IMR-90 (cell line): ENCODE measurements at regions not wholly inside any gene's neighbourhood (a gene's known extent, or its start where the extent isn't known, plus 50 kb on each side); places are given as distances from the start of the nearest gene placed in this dataset.

Experiments used
- ATAC-seq: fragments of 200-7000 bp; cut with Tn5 transposase; 2 replicates; pipeline ENCODE4 v1.9.1; 2020; ENCODE audit warnings: low read depth, mild to moderate bottlenecking, moderate library complexity
- BruUV-seq: library from RNA; stranded (reverse); fragments of 400-500 nt; replicated peaks from 2 replicates; lab custom pipeline; 2021; lab: Mats Ljungman, UMichigan
- CTCF ChIA-PET: fragments of 300-600 bp; formaldehyde crosslinking; extraction: SDS; loops from one replicate; lab custom pipeline; 2021; ENCODE audit warnings: antibody characterized with exemption; lab: Yijun Ruan, JAX
- POLR2A ChIA-PET: fragments of 300-600 bp; sonication (Branson Sonifier 250); formaldehyde crosslinking; loops from one replicate; lab custom pipeline; 2022; ENCODE audit warnings: antibody characterized with exemption; ENCODE audit not compliant: unreplicated experiment; lab: Charles Lee
- DNase-seq: peaks from one replicate; pipeline ENCODE4 v3.0.0; 2013
- H2AFZ ChIP-seq: replicated peaks from 2 replicates; pipeline ENCODE3; 2013; ENCODE audit warnings: low read length, mild to moderate bottlenecking; ENCODE audit not compliant: poor library complexity
- H2AK5ac ChIP-seq: 2 replicates; pipeline ENCODE4 v1.6.1; 2013; ENCODE audit warnings: low read depth, low read length, inconsistent platforms
- H2AK9ac ChIP-seq: replicated peaks from 2 replicates; pipeline ENCODE3; 2013; ENCODE audit warnings: mild to moderate bottlenecking, low read depth, low read length, moderate library complexity; ENCODE audit not compliant: poor library complexity
- H2BK120ac ChIP-seq: 2 replicates; pipeline ENCODE4 v1.6.1; 2013; ENCODE audit warnings: low read depth, low read length, inconsistent platforms
- H2BK15ac ChIP-seq: 3 replicates; pipeline ENCODE4 v1.6.1; 2013; ENCODE audit warnings: low read depth, low read length, inconsistent platforms
- H2BK20ac ChIP-seq: 2 replicates; pipeline ENCODE4 v1.6.1; 2013; ENCODE audit warnings: low read depth, mild to moderate bottlenecking, inconsistent platforms, low read length, moderate library complexity
- H2BK5ac ChIP-seq: 2 replicates; pipeline ENCODE4 v1.6.1; 2013; ENCODE audit warnings: mild to moderate bottlenecking, low read depth, low read length, inconsistent platforms; ENCODE audit not compliant: poor library complexity, severe bottlenecking
- H3K14ac ChIP-seq: replicated peaks from 2 replicates; pipeline ENCODE4 v1.6.1; 2013; ENCODE audit warnings: low read depth, low read length, inconsistent platforms
- H3K18ac ChIP-seq: 2 replicates; pipeline ENCODE4 v1.6.1; 2013; ENCODE audit warnings: low read depth, low read length, control low read depth
- H3K23ac ChIP-seq: 2 replicates; pipeline ENCODE4 v1.6.1; 2013; ENCODE audit warnings: low read depth, low read length, inconsistent platforms
- H3K27ac ChIP-seq: 2 replicates; pipeline ENCODE4 v1.5.1; 2013; ENCODE audit warnings: mild to moderate bottlenecking, control low read depth, low read length; ENCODE audit not compliant: insufficient read depth
- H3K27me3 ChIP-seq: 2 replicates; pipeline ENCODE4 v1.6.1; 2013; ENCODE audit warnings: low read length; ENCODE audit not compliant: control insufficient read depth, insufficient read depth
- H3K36me3 ChIP-seq: 2 replicates; pipeline ENCODE4 v1.6.1; 2013; ENCODE audit warnings: low read length, mixed read lengths; ENCODE audit not compliant: control insufficient read depth, insufficient read depth
- H3K4ac ChIP-seq: 2 replicates; pipeline ENCODE4 v1.6.1; 2013; ENCODE audit warnings: low read depth, low read length, inconsistent platforms
- H3K4me1 ChIP-seq: 2 replicates; pipeline ENCODE4 v1.6.1; 2013; ENCODE audit warnings: low read length, mixed read lengths; ENCODE audit not compliant: control insufficient read depth, insufficient read depth
- H3K4me2 ChIP-seq: 2 replicates; pipeline ENCODE4 v1.6.1; 2013; ENCODE audit warnings: low read depth, mild to moderate bottlenecking, control low read depth, low read length, moderate library complexity
- H3K4me3 ChIP-seq: 2 replicates; pipeline ENCODE4 v1.5.1; 2013; ENCODE audit warnings: low read depth, mild to moderate bottlenecking, control low read depth, low read length, moderate library complexity; ENCODE audit not compliant: insufficient read depth
- H3K56ac ChIP-seq: 2 replicates; pipeline ENCODE4 v1.6.1; 2013; ENCODE audit warnings: low read length, inconsistent platforms; ENCODE audit not compliant: insufficient read depth; ENCODE audit errors: extremely low read depth
- H3K79me1 ChIP-seq, 2 experiments: 2 replicates each; pipeline ENCODE4 v1.6.1; 2013; ENCODE audit warnings: low read length in 2 of 2, inconsistent platforms in 1 of 2, low read depth in 1 of 2
- H3K9ac ChIP-seq: 2 replicates; pipeline ENCODE4 v1.6.1; 2013; ENCODE audit warnings: low read depth, low read length, control low read depth
- H3K9me1 ChIP-seq: 2 replicates; pipeline ENCODE4 v1.6.1; 2013; ENCODE audit warnings: low read length, inconsistent platforms; ENCODE audit not compliant: insufficient read depth
- H3K9me3 ChIP-seq: 2 replicates; pipeline ENCODE4 v1.6.1; 2013; ENCODE audit warnings: low read length; ENCODE audit not compliant: control insufficient read depth, insufficient read depth
- H4K20me1 ChIP-seq: 2 replicates; pipeline ENCODE4 v1.6.1; 2013; ENCODE audit warnings: low read length, inconsistent platforms; ENCODE audit not compliant: insufficient read depth
- H4K5ac ChIP-seq: 2 replicates; pipeline ENCODE4 v1.6.1; 2013; ENCODE audit warnings: mild to moderate bottlenecking, low read depth, low read length, control low read depth
- H4K8ac ChIP-seq, 2 experiments: 2 replicates each; pipeline ENCODE4 v1.6.1; 2013; ENCODE audit warnings: low read depth in 2 of 2, low read length in 2 of 2, control low read depth in 1 of 2, inconsistent platforms in 1 of 2
- H4K91ac ChIP-seq: 2 replicates; pipeline ENCODE4 v1.6.1; 2013; ENCODE audit warnings: low read depth, low read length, inconsistent platforms; ENCODE audit not compliant: insufficient read depth
- ELK1 ChIP-seq: fragments of 150-350 bp; IDR thresholded peaks from 2 replicates; pipeline ENCODE4 v1.6.1; 2016; ENCODE audit warnings: low read depth, mild to moderate bottlenecking, low read length, moderate library complexity, borderline replicate concordance
- FOS ChIP-seq: fragments of 150-350 bp; IDR thresholded peaks from 2 replicates; pipeline ENCODE4 v1.6.1; 2016; ENCODE audit warnings: low read depth, low read length
- MAFK ChIP-seq: IDR thresholded peaks from 2 replicates; pipeline ENCODE4 v1.6.1; 2012; ENCODE audit warnings: low read depth, low read length, improper control_type of control experiment
- RAD21 ChIP-seq: IDR thresholded peaks from 2 replicates; pipeline ENCODE4 v1.6.1; 2012; ENCODE audit warnings: low read length, improper control_type of control experiment
- SMC3 ChIP-seq: fragments of 150-350 bp; IDR thresholded peaks from 2 replicates; pipeline ENCODE4 v1.6.1; 2016; ENCODE audit warnings: low read depth, mild to moderate bottlenecking, antibody characterized with exemption, low read length, moderate library complexity
- WGBS, 2 experiments: methylation state at CpG; one replicate each; pipeline versions ENCODE4 v1.1.5 to v1.1.7; 2013; ENCODE audit warnings: missing lambda C conversion rate in 2 of 2; ENCODE audit not compliant: insufficient read length in 1 of 2; ENCODE audit errors: extremely low coverage in 2 of 2; 5-methylcytosine and 5-hydroxymethylcytosine counted together
- dilution Hi-C: fragments of 300-500 bp; cut with HindIII; formaldehyde crosslinking; loops from one replicate; pipeline ENCODE4 v1.14.3; 2018; ENCODE audit warnings: low sequenced_read_pairs; ENCODE audit not compliant: unreplicated experiment
- in situ Hi-C: fragments of 300-500 bp; cut with MboI; formaldehyde crosslinking; loops from 3 replicates; pipeline ENCODE4 v1.14.3; 2019; ENCODE audit warnings: low sequenced_read_pairs, inconsistent platforms, mixed read lengths
- intact Hi-C: fragments of 100-400 bp; cut with micrococcal nuclease; formaldehyde crosslinking; loops from 2 replicates; pipeline ENCODE4 v1.10.0; 2022

- no peak overlapping the region for H4K8ac ChIP-seq
- ATAC-seq (no peak), DNase-seq (no peak)
- H2BK120ac ChIP-seq = no peak overlapping the region
- intact Hi-C loops = no loop called here
- H2BK15ac ChIP-seq = no peak overlapping the region
- no peak overlapping the region for H3K27ac ChIP-seq
- H3K18ac ChIP-seq = no peak overlapping the region
- H3K14ac ChIP-seq = no peak overlapping the region
- in situ Hi-C loops = loop anchor here (5.0 to 10.0 kb wide), 2 partner anchors 109 to 197 kb away; no protein-coding TSS in a partner anchor
- no peak overlapping the region for H2BK5ac ChIP-seq
- CTCF ChIA-PET = no interaction called here
- H2BK20ac ChIP-seq = no peak overlapping the region
- H3K9ac ChIP-seq = no peak overlapping the region
- H3K4me2 ChIP-seq = no peak overlapping the region
- no peak overlapping the region for H3K23ac ChIP-seq
- H2AK9ac ChIP-seq = no peak overlapping the region
- H4K91ac ChIP-seq = no peak overlapping the region
- no peak overlapping the region for H3K4me3 ChIP-seq
- H3K9me3 ChIP-seq = no peaks in the 10 kb centered on the region
- H4K20me1 ChIP-seq = no peaks in the 10 kb centered on the region
- no peaks in the 10 kb centered on the region for H3K4me1 ChIP-seq
- dilution Hi-C loops = no loop called here
- TF ChIP-seq RAD21 (no peak), MAFK (no peak), FOS (no peak), ELK1 (no peak), SMC3 (no peak)
- H2AK5ac ChIP-seq = no peak overlapping the region
- H2AFZ ChIP-seq = no peak overlapping the region
- no peak overlapping the region for H4K5ac ChIP-seq
- H3K36me3 ChIP-seq = no peaks in the 10 kb centered on the region
- H3K9me1 ChIP-seq = no peaks in the 10 kb centered on the region
- peaks cover 13% of the 10 kb centered on the region for H3K27me3 ChIP-seq
- no peak overlapping the region for H3K4ac ChIP-seq
- BruUV-seq = no TSS peak
- H3K56ac ChIP-seq = no peak overlapping the region
- 100% methylated on average over 1 of the region's 4 CpGs; no CpG with 5 or more reads in 1 of the 2 experiments for WGBS, 2 experiments
- H3K79me1 ChIP-seq = no peaks in the 10 kb centered on the region
- POLR2A ChIA-PET = no interaction called here
Measured at GRCh38 chr2:205883965-205884364, 201.7 kb downstream of the NRP2 start.
